Calu3 (cell line): ENCODE measurements at regions not wholly inside any gene's neighbourhood (a gene's known extent, or its start where the extent isn't known, plus 50 kb on each side); places are given as distances from the start of the nearest gene placed in this dataset.

ENCODE experiments used
- BruUV-seq: library from RNA; stranded (reverse); fragments of 400-500 nt; replicated peaks from 2 replicates; lab custom pipeline; 2021; lab: Mats Ljungman, UMichigan
- CTCF ChIA-PET: fragments of 300-600 bp; sonication (Branson Sonifier 250); formaldehyde crosslinking; loops from one replicate; lab custom pipeline; 2022; ENCODE audit warnings: antibody characterized with exemption; lab: Charles Lee
- DNase-seq: peaks from one replicate; pipeline ENCODE4 v3.0.0; 2022
- H3K27ac Mint-ChIP-seq: one replicate; pipeline ENCODE4 v1.8.0; 2022; ENCODE audit warnings: mixed read lengths; ENCODE audit not compliant: unreplicated experiment
- H3K27me3 Mint-ChIP-seq: one replicate; pipeline ENCODE4 v1.8.0; 2022; ENCODE audit warnings: mixed read lengths; ENCODE audit not compliant: unreplicated experiment
- H3K36me3 Mint-ChIP-seq: one replicate; pipeline ENCODE4 v1.8.0; 2022; ENCODE audit warnings: mild to moderate bottlenecking, moderate library complexity, mixed read lengths; ENCODE audit not compliant: insufficient read depth, unreplicated experiment
- H3K4me1 Mint-ChIP-seq: one replicate; pipeline ENCODE4 v1.8.0; 2022; ENCODE audit warnings: mild to moderate bottlenecking, low read depth, mixed read lengths; ENCODE audit not compliant: unreplicated experiment
- H3K4me3 Mint-ChIP-seq: one replicate; pipeline ENCODE4 v1.8.0; 2022; ENCODE audit warnings: mild to moderate bottlenecking, low read depth, moderate library complexity, mixed read lengths; ENCODE audit not compliant: unreplicated experiment
- H3K9me3 Mint-ChIP-seq: one replicate; pipeline ENCODE4 v1.8.0; 2022; ENCODE audit warnings: low read depth, mixed read lengths; ENCODE audit not compliant: unreplicated experiment
- CTCF ChIP-seq: fragments of 200-600 bp; IDR thresholded peaks from one replicate; pipeline ENCODE4 v1.8.0; 2022; ENCODE audit warnings: antibody characterized with exemption; ENCODE audit not compliant: unreplicated experiment
- intact Hi-C: fragments of 100-400 bp; cut with micrococcal nuclease; formaldehyde crosslinking; loops from one replicate; pipeline ENCODE4 v1.10.0; 2022; ENCODE audit not compliant: unreplicated experiment

GRCh38 chr17:33904476-33904875, 350.6 kb upstream of the CCL2 start:
- no peak for TF ChIP-seq CTCF
- peaks cover 52% of the 10 kb centered on the region for H3K27me3 Mint-ChIP-seq
- DNase-seq, result no peak
- H3K9me3 Mint-ChIP-seq, result peaks cover 3% of the 10 kb centered on the region
- no peak overlapping the region for H3K4me3 Mint-ChIP-seq
- no peaks in the 10 kb centered on the region for H3K36me3 Mint-ChIP-seq
- BruUV-seq, result no TSS peak
- CTCF ChIA-PET, result interaction anchor here (0.6 kb wide), 1 partner anchor 935 kb away, joined by 4 read pairs; no protein-coding TSS in a partner anchor
- no peak overlapping the region for H3K27ac Mint-ChIP-seq
- intact Hi-C loops, result no loop called here
- H3K4me1 Mint-ChIP-seq, result no peaks in the 10 kb centered on the region

DNA sequence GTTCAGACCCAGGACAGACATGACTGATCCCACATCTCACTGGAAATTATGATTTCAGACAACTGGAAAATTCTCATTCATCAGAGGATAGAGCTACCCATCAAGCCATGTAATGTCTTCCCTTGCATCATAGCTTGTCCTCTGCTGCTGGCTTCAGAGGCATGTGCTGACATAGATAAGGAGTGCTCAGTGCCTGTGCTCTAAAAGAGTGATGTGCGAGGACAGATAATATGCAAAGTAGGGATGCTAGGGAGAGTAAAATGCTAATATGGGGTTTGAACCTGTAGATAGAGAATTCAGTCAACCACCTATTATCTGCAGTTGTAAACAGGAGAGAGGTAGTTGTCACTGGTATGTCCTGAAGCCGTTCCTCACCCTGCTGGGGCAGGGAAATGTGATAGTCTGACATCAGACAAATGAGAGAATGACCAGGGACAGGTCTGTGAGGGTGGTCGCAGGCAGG, 349.7 kb upstream of the CCL2 start:
- no peak for TF ChIP-seq CTCF
- CTCF ChIA-PET, result interaction anchor here (0.7 kb wide), 1 partner anchor 241 kb away, joined by 3 read pairs; no protein-coding TSS in a partner anchor
- DNase-seq, result no peak
- Mint-ChIP-seq H3K27me3 (peaks cover 52% of the 10 kb centered on the region), H3K4me3 (no peak overlapping the region), H3K4me1 (no peaks in the 10 kb centered on the region), H3K27ac (no peak overlapping the region), H3K36me3 (no peaks in the 10 kb centered on the region), H3K9me3 (peaks cover 3% of the 10 kb centered on the region)
- no TSS peak for BruUV-seq
- intact Hi-C loops, result no loop called here

DNA sequence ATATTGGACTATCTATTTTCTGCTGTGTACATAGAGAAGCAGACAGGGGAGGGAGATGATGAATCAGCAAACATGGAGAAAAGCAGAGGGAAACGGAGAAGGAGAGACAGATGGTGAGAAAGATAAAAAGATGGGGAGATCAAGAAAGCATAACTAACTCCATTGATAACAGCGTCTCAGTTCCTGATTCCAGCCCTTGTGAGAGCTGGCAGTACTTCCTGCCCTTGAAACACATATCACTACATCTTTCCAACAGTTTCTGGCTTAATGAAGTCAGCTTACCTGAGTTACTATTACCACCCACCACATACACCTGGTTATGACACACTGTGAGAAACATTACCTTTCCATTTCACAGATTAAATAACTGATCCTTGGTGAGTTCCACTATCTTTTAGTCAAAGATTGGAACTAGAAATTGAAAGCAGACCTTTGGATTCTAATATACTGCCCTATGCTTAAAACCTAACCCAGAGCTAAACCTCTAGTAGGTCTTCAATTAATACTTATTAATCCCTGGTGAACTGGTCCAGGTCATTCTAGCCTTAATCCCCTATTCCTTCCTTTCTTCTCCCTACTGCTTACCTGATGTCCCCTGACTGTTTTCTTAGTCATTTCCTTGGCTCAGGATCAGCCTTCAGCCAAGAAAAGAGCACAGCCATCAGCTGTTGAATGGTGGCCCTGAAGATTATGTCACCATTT, 346.6 kb upstream of the CCL2 start:
- intact Hi-C loops, result no loop called here
- Mint-ChIP-seq H3K4me3 (no peak overlapping the region), H3K27me3 (peaks cover 27% of the 10 kb centered on the region), H3K36me3 (no peaks in the 10 kb centered on the region), H3K9me3 (peaks cover 5% of the 10 kb centered on the region), H3K27ac (no peak overlapping the region), H3K4me1 (no peaks in the 10 kb centered on the region)
- no peak for DNase-seq
- no peak for TF ChIP-seq CTCF
- CTCF ChIA-PET, result no interaction called here
- no TSS peak for BruUV-seq

GRCh38 chr17:33910200-33910857, 344.8 kb upstream of the CCL2 start:
- BruUV-seq, result no TSS peak

More at GRCh38 chr17:33910200-33910857, 344.8 kb upstream of the CCL2 start:
- Mint-ChIP-seq H3K36me3 (no peaks in the 10 kb centered on the region), H3K27ac (no peak overlapping the region), H3K27me3 (peaks cover 34% of the 10 kb centered on the region), H3K4me1 (no peaks in the 10 kb centered on the region), H3K9me3 (peaks cover 5% of the 10 kb centered on the region), H3K4me3 (no peak overlapping the region)
- DNase-seq, result no peak
- CTCF ChIA-PET, result no interaction called here
- TF ChIP-seq CTCF, result no peak
- intact Hi-C loops, result no loop called here
